Kidney epithelial cell (primary cell): ENCODE measurements at regions not wholly inside any gene's neighbourhood (a gene's known extent, or its start where the extent isn't known, plus 50 kb on each side); places are given as distances from the start of the nearest gene placed in this dataset.

ENCODE experiments used
- DNase-seq: peaks from one replicate; pipeline ENCODE4 v3.0.0-alpha.2; 2010; ENCODE audit warnings: low read depth
- H3K27me3 ChIP-seq: 2 replicates; pipeline ENCODE4 v1.6.0; 2011; ENCODE audit warnings: low read length; ENCODE audit not compliant: control insufficient read depth, insufficient read depth
- H3K36me3 ChIP-seq: 2 replicates; pipeline ENCODE4 v1.5.1; 2011; ENCODE audit warnings: low read length; ENCODE audit not compliant: control insufficient read depth, insufficient read depth
- H3K4me3 ChIP-seq: 2 replicates; pipeline ENCODE4 v1.5.1; 2011; ENCODE audit warnings: low read depth, mild to moderate bottlenecking, control low read depth, low read length
- CTCF ChIP-seq: IDR thresholded peaks from 2 replicates; pipeline ENCODE4 v1.5.1; 2011; ENCODE audit warnings: mild to moderate bottlenecking, moderate library complexity, low read length, control low read depth, inconsistent platforms; ENCODE audit not compliant: insufficient read depth, poor library complexity, severe bottlenecking

- no peaks in the 10 kb centered on the region for H3K36me3 ChIP-seq
- no peak for DNase-seq
- H3K4me3 ChIP-seq: no peak overlapping the region
- TF ChIP-seq CTCF: no peak
- no peaks in the 10 kb centered on the region for H3K27me3 ChIP-seq
Measured at GRCh38 chr5:63124266-63124665, 545.6 kb downstream of the LRRC70 start.

GRCh38 chr5:63121471-63121870 is 542.9 kb downstream of the LRRC70 start:
- Histone ChIP-seq H3K4me3 (no peak overlapping the region), H3K27me3 (no peaks in the 10 kb centered on the region), H3K36me3 (no peaks in the 10 kb centered on the region)
- no peak for DNase-seq
- TF ChIP-seq CTCF: no peak

- no peaks in the 10 kb centered on the region for H3K36me3 ChIP-seq
Measured at GRCh38 chr5:63118221-63118620, 539.6 kb downstream of the LRRC70 start.

GRCh38 chr5:63111891-63112290 is 533.3 kb downstream of the LRRC70 start:
- TF ChIP-seq CTCF: no peak
- Histone ChIP-seq H3K4me3 (no peak overlapping the region), H3K27me3 (no peaks in the 10 kb centered on the region), H3K36me3 (no peaks in the 10 kb centered on the region)
- DNase-seq: no peak

More at GRCh38 chr5:63118221-63118620, 539.6 kb downstream of the LRRC70 start:
- no peak overlapping the region for H3K4me3 ChIP-seq
- no peak for TF ChIP-seq CTCF
- H3K27me3 ChIP-seq: no peaks in the 10 kb centered on the region
- DNase-seq: no peak

- Histone ChIP-seq H3K27me3 (no peaks in the 10 kb centered on the region), H3K4me3 (no peak overlapping the region), H3K36me3 (no peaks in the 10 kb centered on the region)
- DNase-seq: no peak
- no peak for TF ChIP-seq CTCF
Measured at GRCh38 chr5:63101870-63102269, 523.3 kb downstream of the LRRC70 start.

GRCh38 chr5:63097286-63097685 is 518.7 kb downstream of the LRRC70 start:
- DNase-seq: no peak
- no peaks in the 10 kb centered on the region for H3K27me3 ChIP-seq
- TF ChIP-seq CTCF: no peak
- no peaks in the 10 kb centered on the region for H3K36me3 ChIP-seq
- no peak overlapping the region for H3K4me3 ChIP-seq
